Hematopoietic multipotent progenitor cell (in vitro differentiated cells): ENCODE measurements at regions not wholly inside any gene's neighbourhood (a gene's known extent, or its start where the extent isn't known, plus 50 kb on each side); places are given as distances from the start of the nearest gene placed in this dataset.
A peak's percentile ranks its signal among the peaks of the same experiment; 100 is the strongest.

Experiments
- DNase-seq, 3 donors: peaks; one replicate each; pipeline ENCODE4 v3.0.0-alpha.2; 2011 to 2015; ENCODE audit warnings: low read depth in 2 of 3, low spot score in 2 of 3

- DNase-seq = no peak
Measured at GRCh38 chr5:155941340-155941739, 385.6 kb upstream of the SGCD start.

GRCh38 chr5:155943516-155944407 lies 383.2 kb upstream of the SGCD start:
- DNase-seq = peak in 2 of 3 donors; percentile 7 to 39

- no peak for DNase-seq
Measured at GRCh38 chr5:155947394-155948062, 379.4 kb upstream of the SGCD start.

- DNase-seq = no peak
Measured at GRCh38 chr5:155948576-155948975, 378.4 kb upstream of the SGCD start.

- DNase-seq = no peak
Measured at GRCh38 chr5:155952486-155953089, 374.4 kb upstream of the SGCD start.

- no peak for DNase-seq
Measured at GRCh38 chr5:155953335-155953734, 373.6 kb upstream of the SGCD start.

- DNase-seq = no peak
Measured at GRCh38 chr5:155954701-155955445, 372.1 kb upstream of the SGCD start.

- no peak for DNase-seq
Measured at GRCh38 chr5:155957884-155958283, 369.1 kb upstream of the SGCD start.

- no peak for DNase-seq
Measured at GRCh38 chr5:155959082-155959481, 367.9 kb upstream of the SGCD start.

- DNase-seq = no peak
Measured at GRCh38 chr5:155960177-155960576, 366.8 kb upstream of the SGCD start.

GRCh38 chr5:155969537-155969936 lies 357.4 kb upstream of the SGCD start:
- DNase-seq = no peak

GRCh38 chr5:155974369-155974768 lies 352.6 kb upstream of the SGCD start:
- no peak for DNase-seq

GRCh38 chr5:155978850-155979249 lies 348.1 kb upstream of the SGCD start:
- DNase-seq = no peak

GRCh38 chr5:155982354-155982753 lies 344.6 kb upstream of the SGCD start:
- DNase-seq = no peak

- no peak for DNase-seq
Measured at GRCh38 chr5:155983954-155984353, 343.0 kb upstream of the SGCD start.

GRCh38 chr5:155987265-155987810 lies 339.6 kb upstream of the SGCD start:
- DNase-seq = no peak

- no peak for DNase-seq
Measured at GRCh38 chr5:155989879-155990278, 337.1 kb upstream of the SGCD start.

GRCh38 chr5:155996123-155996522 lies 330.8 kb upstream of the SGCD start:
- no peak for DNase-seq

- DNase-seq = no peak
Measured at GRCh38 chr5:155998257-155998656, 328.7 kb upstream of the SGCD start.

GRCh38 chr5:156000115-156000514 lies 326.8 kb upstream of the SGCD start:
- DNase-seq = no peak

GRCh38 chr5:156004754-156005153 lies 322.2 kb upstream of the SGCD start:
- DNase-seq = no peak
